H9 (cell line): ENCODE measurements at regions not wholly inside any gene's neighbourhood (a gene's known extent, or its start where the extent isn't known, plus 50 kb on each side); places are given as distances from the start of the nearest gene placed in this dataset.

Experiments
- DNase-seq: peaks from one replicate; pipeline ENCODE4 v3.0.0-alpha.2; 2017
- H2AFZ ChIP-seq: one replicate; pipeline ENCODE4 v1.6.1; 2013; ENCODE audit warnings: mild to moderate bottlenecking, low read length, control low read depth, moderate library complexity
- H2AK5ac ChIP-seq: 2 replicates; pipeline ENCODE4 v1.6.1; 2013; ENCODE audit warnings: low read length, control low read depth, mixed read lengths; ENCODE audit not compliant: insufficient read length
- H2BK120ac ChIP-seq: one replicate; pipeline ENCODE4 v1.6.1; 2013; ENCODE audit warnings: low read depth, mild to moderate bottlenecking, low read length, control low read depth, inconsistent platforms; ENCODE audit not compliant: poor library complexity, severe bottlenecking
- H2BK12ac ChIP-seq: 2 replicates; pipeline ENCODE4 v1.6.1; 2013; ENCODE audit warnings: low read length, control low read depth, mixed read lengths, low read depth; ENCODE audit not compliant: insufficient read length
- H2BK15ac ChIP-seq: 2 replicates; pipeline ENCODE4 v1.6.1; 2013; ENCODE audit warnings: low read depth, low read length, control low read depth
- H2BK20ac ChIP-seq: one replicate; pipeline ENCODE4 v1.6.1; 2013; ENCODE audit warnings: low read depth, mild to moderate bottlenecking, low read length, control low read depth, inconsistent platforms; ENCODE audit not compliant: poor library complexity, severe bottlenecking
- H2BK5ac ChIP-seq: 2 replicates; pipeline ENCODE4 v1.6.1; 2013; ENCODE audit warnings: low read length, control low read depth, mixed read lengths; ENCODE audit not compliant: insufficient read length
- H3K14ac ChIP-seq: 2 replicates; pipeline ENCODE4 v1.6.1; 2013; ENCODE audit warnings: low read length, control low read depth; ENCODE audit not compliant: insufficient read depth
- H3K18ac ChIP-seq: 2 replicates; pipeline ENCODE4 v1.6.1; 2013; ENCODE audit warnings: low read depth, mild to moderate bottlenecking, mixed read lengths, low read length, control low read depth; ENCODE audit not compliant: insufficient read length
- H3K23ac ChIP-seq: 2 replicates; pipeline ENCODE4 v1.6.1; 2013; ENCODE audit warnings: low read length, control low read depth, mixed read lengths, low read depth; ENCODE audit not compliant: insufficient read length
- H3K23me2 ChIP-seq: 2 replicates; pipeline ENCODE4 v1.6.1; 2013; ENCODE audit warnings: low read depth, mild to moderate bottlenecking, mixed read lengths, low read length, control low read depth; ENCODE audit not compliant: insufficient read length, poor library complexity, severe bottlenecking
- H3K27ac ChIP-seq: 2 replicates; pipeline ENCODE4 v1.5.1; 2013; ENCODE audit warnings: low read length, control low read depth, mixed read lengths, low read depth; ENCODE audit not compliant: insufficient read length
- H3K27me3 ChIP-seq: 2 replicates; pipeline ENCODE4 v1.6.1; 2013; ENCODE audit warnings: low read length, control low read depth, inconsistent platforms; ENCODE audit not compliant: insufficient read depth
- H3K4ac ChIP-seq: 2 replicates; pipeline ENCODE4 v1.6.1; 2013; ENCODE audit warnings: low read depth, mild to moderate bottlenecking, control low read depth, inconsistent platforms, low read length, moderate library complexity
- H3K4me1 ChIP-seq: 2 replicates; pipeline ENCODE4 v1.6.1; 2013; ENCODE audit warnings: low read length, control low read depth, inconsistent platforms; ENCODE audit not compliant: insufficient read depth
- H3K4me2 ChIP-seq: 2 replicates; pipeline ENCODE4 v1.6.1; 2013; ENCODE audit warnings: low read length, control low read depth, mixed read lengths; ENCODE audit not compliant: insufficient read length, insufficient read depth
- H3K56ac ChIP-seq: 2 replicates; pipeline ENCODE4 v1.6.1; 2013; ENCODE audit warnings: low read depth, mild to moderate bottlenecking, mixed read lengths, low read length, control low read depth; ENCODE audit not compliant: insufficient read length
- H3K79me1 ChIP-seq: 2 replicates; pipeline ENCODE4 v1.6.1; 2013; ENCODE audit warnings: low read depth, mild to moderate bottlenecking, moderate library complexity, low read length, control low read depth, inconsistent platforms; ENCODE audit not compliant: insufficient read depth, poor library complexity, severe bottlenecking
- H3K79me2 ChIP-seq: 2 replicates; pipeline ENCODE4 v1.6.1; 2013; ENCODE audit warnings: low read length, control low read depth, inconsistent platforms; ENCODE audit not compliant: insufficient read depth
- H3K9ac ChIP-seq: 2 replicates; pipeline ENCODE4 v1.6.1; 2013; ENCODE audit warnings: low read length, control low read depth, mixed read lengths; ENCODE audit not compliant: insufficient read length; ENCODE audit errors: extremely low read depth
- H3K9me3 ChIP-seq: one replicate; pipeline ENCODE4 v1.6.1; 2013; ENCODE audit warnings: low read depth, low read length, inconsistent platforms; ENCODE audit not compliant: control insufficient read depth
- H3T11ph ChIP-seq: one replicate; pipeline ENCODE4 v1.6.1; 2013; ENCODE audit warnings: mild to moderate bottlenecking, low read length, control low read depth, inconsistent platforms
- H4K20me1 ChIP-seq: one replicate; pipeline ENCODE4 v1.6.1; 2013; ENCODE audit not compliant: control insufficient read depth, insufficient read length, insufficient read depth
- H4K5ac ChIP-seq: 2 replicates; pipeline ENCODE4 v1.6.1; 2013; ENCODE audit warnings: low read depth, mild to moderate bottlenecking, mixed read lengths, low read length, control low read depth; ENCODE audit not compliant: insufficient read length
- H4K8ac ChIP-seq: replicated peaks from 2 replicates; pipeline ENCODE4 v1.6.1; 2013; ENCODE audit warnings: low read length, control low read depth, mixed read lengths, low read depth; ENCODE audit not compliant: insufficient read length
- H4K91ac ChIP-seq: 2 replicates; pipeline ENCODE4 v1.6.1; 2013; ENCODE audit warnings: low read depth, mild to moderate bottlenecking, moderate library complexity, mixed read lengths, low read length, control low read depth; ENCODE audit not compliant: insufficient read length
- H3K27ac Mint-ChIP-seq, 3 experiments: 2 replicates in 2 of 3; 3 replicates in 1 of 3; pipeline ENCODE4 v1.8.0; 2020 to 2021; ENCODE audit warnings: mixed read lengths in 3 of 3, mild to moderate bottlenecking in 1 of 3, moderate library complexity in 1 of 3
- H3K27me3 Mint-ChIP-seq: 2 replicates; pipeline ENCODE4 v1.8.0; 2021; ENCODE audit warnings: low read depth, mild to moderate bottlenecking, moderate library complexity, mixed read lengths
- H3K36me3 Mint-ChIP-seq, 3 experiments: 2 replicates in 2 of 3; 3 replicates in 1 of 3; pipeline ENCODE4 v1.8.0; 2020 to 2021; ENCODE audit warnings: low read depth in 3 of 3, mixed read lengths in 3 of 3; ENCODE audit not compliant: insufficient read depth in 1 of 3
- H3K4me1 Mint-ChIP-seq, 2 experiments: 2 replicates each; pipeline ENCODE4 v1.8.0; 2020; ENCODE audit warnings: mixed read lengths in 2 of 2
- H3K4me3 Mint-ChIP-seq, 2 experiments: 2 replicates in 1 of 2; 3 replicates in 1 of 2; pipeline ENCODE4 v1.8.0; 2020 to 2021; ENCODE audit warnings: mild to moderate bottlenecking in 2 of 2, mixed read lengths in 2 of 2, moderate library complexity in 1 of 2
- H3K9me3 Mint-ChIP-seq, 2 experiments: 2 replicates in 1 of 2; 3 replicates in 1 of 2; pipeline ENCODE4 v1.8.0; 2020; ENCODE audit warnings: mild to moderate bottlenecking in 2 of 2, mixed read lengths in 2 of 2, moderate library complexity in 1 of 2
- WGBS: extraction: QIAGEN DNeasy Blood & Tissue Kit; methylation state at CpG from one replicate; pipeline ENCODE4 v1.1.7; 2013; ENCODE audit warnings: missing lambda C conversion rate, low lambda C conversion rate, mixed read lengths; ENCODE audit not compliant: insufficient read length; ENCODE audit errors: extremely low coverage; 5-methylcytosine and 5-hydroxymethylcytosine counted together
- TF ChIP-seq, protein P1 (sequence below): fragments of 200-600 bp; sonication (generic); conservative IDR thresholded peaks from 3 replicates; pipeline ENCODE4 v1.8.0; 2021; ENCODE audit warnings: antibody characterized with exemption, mild to moderate bottlenecking

DNA sequence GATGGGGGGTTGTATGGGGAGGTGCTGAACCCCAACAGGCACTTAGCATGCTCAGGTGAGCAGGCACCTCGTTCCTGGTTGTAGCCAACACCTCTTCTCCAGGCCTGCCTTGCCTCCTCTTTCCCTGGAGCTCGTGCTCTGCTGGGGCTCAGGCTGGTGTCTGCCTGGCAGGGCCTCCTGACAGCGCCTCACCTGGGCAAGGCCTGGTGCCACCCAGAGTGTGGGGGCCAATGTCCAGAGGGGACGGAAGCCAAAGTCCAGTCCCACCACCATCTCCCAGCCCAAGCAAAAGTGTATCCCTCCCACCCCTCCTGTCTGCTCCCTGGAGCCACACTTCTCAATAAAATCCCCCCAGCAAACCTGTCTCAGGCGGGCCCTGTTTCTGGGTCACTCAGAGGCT lies 304.2 kb upstream of the TNRC6C start:
- Histone ChIP-seq H3K27me3 (no peaks in the 10 kb centered on the region), H2AFZ (no peak overlapping the region), H3K4ac (no peak overlapping the region), H2BK120ac (no peak overlapping the region), H3K14ac (no peak overlapping the region), H3T11ph (no peak overlapping the region), H4K5ac (no peak overlapping the region), H4K20me1 (no peaks in the 10 kb centered on the region), H2BK15ac (no peak overlapping the region), H3K9ac (no peak overlapping the region), H2BK12ac (no peak overlapping the region), H3K4me1 (no peaks in the 10 kb centered on the region), H3K9me3 (no peaks in the 10 kb centered on the region), H3K18ac (no peak overlapping the region), H3K27ac (no peak overlapping the region), H3K79me2 (no peaks in the 10 kb centered on the region), H2BK20ac (no peak overlapping the region), H2AK5ac (no peak overlapping the region), H4K8ac (no peak overlapping the region), H3K56ac (no peak overlapping the region), H3K79me1 (no peaks in the 10 kb centered on the region), H3K4me2 (no peak overlapping the region), H4K91ac (no peak overlapping the region), H3K23me2 (no peaks in the 10 kb centered on the region), H3K23ac (no peak overlapping the region), H2BK5ac (no peak overlapping the region)
- no peak overlapping the region for H3K4me3 Mint-ChIP-seq
- peaks cover 4 to 29% (median 6%) of the 10 kb centered on the region in 3 experiments; a peak in 6 of 7 replicates for H3K36me3 Mint-ChIP-seq
- peaks cover 8% of the 10 kb centered on the region for H3K27me3 Mint-ChIP-seq
- TF ChIP-seq, protein P1, sequence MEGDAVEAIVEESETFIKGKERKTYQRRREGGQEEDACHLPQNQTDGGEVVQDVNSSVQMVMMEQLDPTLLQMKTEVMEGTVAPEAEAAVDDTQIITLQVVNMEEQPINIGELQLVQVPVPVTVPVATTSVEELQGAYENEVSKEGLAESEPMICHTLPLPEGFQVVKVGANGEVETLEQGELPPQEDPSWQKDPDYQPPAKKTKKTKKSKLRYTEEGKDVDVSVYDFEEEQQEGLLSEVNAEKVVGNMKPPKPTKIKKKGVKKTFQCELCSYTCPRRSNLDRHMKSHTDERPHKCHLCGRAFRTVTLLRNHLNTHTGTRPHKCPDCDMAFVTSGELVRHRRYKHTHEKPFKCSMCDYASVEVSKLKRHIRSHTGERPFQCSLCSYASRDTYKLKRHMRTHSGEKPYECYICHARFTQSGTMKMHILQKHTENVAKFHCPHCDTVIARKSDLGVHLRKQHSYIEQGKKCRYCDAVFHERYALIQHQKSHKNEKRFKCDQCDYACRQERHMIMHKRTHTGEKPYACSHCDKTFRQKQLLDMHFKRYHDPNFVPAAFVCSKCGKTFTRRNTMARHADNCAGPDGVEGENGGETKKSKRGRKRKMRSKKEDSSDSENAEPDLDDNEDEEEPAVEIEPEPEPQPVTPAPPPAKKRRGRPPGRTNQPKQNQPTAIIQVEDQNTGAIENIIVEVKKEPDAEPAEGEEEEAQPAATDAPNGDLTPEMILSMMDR: no peak
- no peak for DNase-seq
- H3K9me3 Mint-ChIP-seq: peaks cover 29 to 30% of the 10 kb centered on the region in 2 experiments
- no peak overlapping the region for H3K27ac Mint-ChIP-seq
- peaks cover 16 to 17% of the 10 kb centered on the region in 2 experiments for H3K4me1 Mint-ChIP-seq
- no CpG with 5 or more reads among the region's 5 CpGs for WGBS
